ENCODE measurements at regions not wholly inside any gene's neighbourhood (a gene's known extent, or its start where the extent isn't known, plus 50 kb on each side); places are given as distances from the start of the nearest gene placed in this dataset.

DNA sequence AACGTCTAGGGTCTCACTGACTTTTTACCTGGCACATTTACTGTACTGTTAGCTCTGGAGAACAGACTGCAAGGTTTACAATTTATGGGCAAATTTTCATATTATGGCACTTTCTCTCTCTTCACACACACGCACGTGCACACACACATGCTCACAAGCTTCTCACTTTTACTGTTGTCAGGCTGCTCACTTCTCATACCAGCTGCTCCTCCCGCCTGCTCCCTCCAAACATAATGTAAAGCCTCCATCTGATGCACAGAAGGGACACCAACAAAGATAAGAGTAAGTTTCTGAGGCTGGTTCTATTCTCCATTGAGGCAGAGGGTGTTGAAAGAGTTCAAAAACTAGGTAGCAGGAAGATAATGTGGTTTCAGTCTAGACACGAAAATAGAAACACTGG, 128.9 kb upstream of the DCLK2 start:
- TF ChIP-seq, protein P1, sequence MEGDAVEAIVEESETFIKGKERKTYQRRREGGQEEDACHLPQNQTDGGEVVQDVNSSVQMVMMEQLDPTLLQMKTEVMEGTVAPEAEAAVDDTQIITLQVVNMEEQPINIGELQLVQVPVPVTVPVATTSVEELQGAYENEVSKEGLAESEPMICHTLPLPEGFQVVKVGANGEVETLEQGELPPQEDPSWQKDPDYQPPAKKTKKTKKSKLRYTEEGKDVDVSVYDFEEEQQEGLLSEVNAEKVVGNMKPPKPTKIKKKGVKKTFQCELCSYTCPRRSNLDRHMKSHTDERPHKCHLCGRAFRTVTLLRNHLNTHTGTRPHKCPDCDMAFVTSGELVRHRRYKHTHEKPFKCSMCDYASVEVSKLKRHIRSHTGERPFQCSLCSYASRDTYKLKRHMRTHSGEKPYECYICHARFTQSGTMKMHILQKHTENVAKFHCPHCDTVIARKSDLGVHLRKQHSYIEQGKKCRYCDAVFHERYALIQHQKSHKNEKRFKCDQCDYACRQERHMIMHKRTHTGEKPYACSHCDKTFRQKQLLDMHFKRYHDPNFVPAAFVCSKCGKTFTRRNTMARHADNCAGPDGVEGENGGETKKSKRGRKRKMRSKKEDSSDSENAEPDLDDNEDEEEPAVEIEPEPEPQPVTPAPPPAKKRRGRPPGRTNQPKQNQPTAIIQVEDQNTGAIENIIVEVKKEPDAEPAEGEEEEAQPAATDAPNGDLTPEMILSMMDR (IDR thresholded peaks at IDR 0.05): no peak
- no peak overlapping the region for H3K4me3 ChIP-seq
- no peak overlapping the region for H3K27ac ChIP-seq
- DNase-seq (ENCODE audit: low spot score): no peak

DNA sequence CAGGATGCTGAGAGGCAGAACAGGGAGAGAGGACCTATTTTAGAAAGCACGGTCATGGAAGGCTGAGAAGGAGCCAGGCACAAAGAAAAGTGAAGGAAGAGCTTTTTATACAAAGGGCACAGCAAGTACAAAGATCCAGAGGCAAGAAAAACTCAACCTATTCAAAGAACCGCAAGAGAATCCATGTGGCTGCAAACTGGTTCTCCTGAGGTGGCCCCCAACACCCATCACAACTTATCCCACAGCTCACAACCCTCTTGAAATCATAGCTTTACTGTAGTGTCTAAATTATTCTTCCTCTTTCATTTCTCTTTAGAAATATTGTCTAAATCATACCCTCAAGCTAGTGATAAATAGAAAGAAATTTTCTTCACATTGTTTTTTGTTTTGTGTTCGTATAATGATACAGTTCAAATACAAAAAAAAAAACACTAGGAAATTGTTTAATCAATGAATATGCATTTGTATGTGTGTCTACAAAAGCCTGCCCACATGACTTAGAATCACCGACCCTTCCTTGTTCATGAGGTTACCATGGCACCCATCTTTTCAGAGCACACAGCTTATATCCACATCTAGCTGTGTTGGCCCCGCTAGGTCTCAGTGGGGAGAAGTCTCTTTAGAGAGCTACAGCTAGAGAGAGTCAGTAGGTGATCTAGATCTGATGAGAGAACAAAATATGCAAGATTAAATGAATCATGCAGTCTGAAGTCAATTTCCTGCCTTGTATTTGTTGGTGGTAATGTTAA, 126.9 kb upstream of the DCLK2 start:
- TF ChIP-seq, protein P1 (IDR thresholded peaks at IDR 0.05): no peak
- no peak for DNase-seq (ENCODE audit: low spot score)
- Histone ChIP-seq H3K4me3 (no peak overlapping the region), H3K27ac (no peak overlapping the region)

DNA sequence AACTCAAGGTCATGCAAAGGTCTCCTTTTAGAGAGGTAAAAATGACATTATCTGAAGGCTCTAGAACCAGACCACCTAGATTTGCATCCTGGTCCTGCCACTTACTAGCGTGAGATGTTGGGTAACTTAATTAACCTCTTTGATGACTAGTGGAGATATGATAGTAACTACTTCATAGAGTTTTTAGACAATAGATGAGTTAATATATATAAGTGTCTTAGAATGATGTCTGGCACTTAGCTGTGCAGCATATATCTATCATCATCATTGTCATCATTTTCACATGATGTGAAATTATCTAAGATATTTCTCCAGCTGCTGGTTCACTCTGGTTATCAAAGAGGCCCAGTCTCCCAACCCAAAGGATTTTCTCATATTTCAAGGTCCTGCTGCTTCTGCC, 126.1 kb upstream of the DCLK2 start:
- TF ChIP-seq, protein P1 (IDR thresholded peaks at IDR 0.05): no peak
- no peak for DNase-seq (ENCODE audit: low spot score)
- Histone ChIP-seq H3K27ac (no peak overlapping the region), H3K4me3 (no peak overlapping the region)

DNA sequence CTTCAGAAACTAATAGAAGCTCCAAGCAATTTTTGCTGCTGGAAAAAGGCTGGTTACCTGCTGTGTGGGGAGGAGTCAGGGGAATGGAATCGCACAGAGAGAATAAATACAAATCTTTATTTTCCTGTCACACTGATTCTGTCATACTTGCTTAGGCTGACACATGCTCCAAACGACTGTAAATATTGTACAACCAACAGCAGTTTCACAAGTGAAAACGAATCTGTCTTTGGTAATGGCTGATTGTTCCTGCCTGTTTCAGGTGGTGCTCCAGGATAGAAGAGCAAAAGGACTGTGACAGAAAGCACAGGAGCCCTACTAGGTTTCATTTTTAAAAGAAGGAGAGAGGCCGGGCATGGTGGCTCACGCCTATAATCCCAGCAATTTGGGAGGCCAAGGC, 125.5 kb upstream of the DCLK2 start:
- Histone ChIP-seq H3K27ac (no peak overlapping the region), H3K4me3 (no peak overlapping the region)
- DNase-seq (ENCODE audit: low spot score): no peak
- TF ChIP-seq, protein P1 (IDR thresholded peaks at IDR 0.05): no peak

DNA sequence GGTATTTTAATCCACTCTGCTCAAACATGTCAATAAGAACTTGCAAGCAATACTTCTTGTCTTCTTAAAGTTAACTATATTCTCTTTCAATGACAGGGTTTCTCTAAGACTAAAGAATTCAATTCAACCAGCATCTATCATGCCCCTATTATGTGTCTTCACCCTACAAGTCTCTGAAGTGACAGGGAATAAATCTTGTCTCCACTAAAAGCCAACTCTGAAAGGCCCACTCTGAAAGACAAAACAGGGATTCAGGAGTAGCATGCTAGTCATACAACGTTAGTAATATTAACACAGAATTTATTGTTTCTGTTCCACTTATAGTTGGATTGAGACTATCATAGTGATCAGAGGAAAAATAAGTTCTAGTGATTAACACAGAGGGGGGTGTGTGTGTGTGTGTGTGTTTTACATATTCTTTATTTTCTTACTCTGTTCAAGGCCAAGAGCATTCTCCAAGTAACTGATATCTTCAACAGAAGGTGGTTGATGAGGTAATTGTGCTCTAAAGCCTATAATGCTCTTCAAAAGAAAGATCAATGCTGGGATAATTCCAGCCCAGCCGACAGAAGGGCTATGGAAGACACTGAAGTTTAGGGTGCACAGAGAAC, 122.4 kb upstream of the DCLK2 start:
- no peak overlapping the region for H3K27ac ChIP-seq
- no peak overlapping the region for H3K4me3 ChIP-seq
- TF ChIP-seq, protein P1 (IDR thresholded peaks at IDR 0.05): no peak
- no peak for DNase-seq (ENCODE audit: low spot score)

DNA sequence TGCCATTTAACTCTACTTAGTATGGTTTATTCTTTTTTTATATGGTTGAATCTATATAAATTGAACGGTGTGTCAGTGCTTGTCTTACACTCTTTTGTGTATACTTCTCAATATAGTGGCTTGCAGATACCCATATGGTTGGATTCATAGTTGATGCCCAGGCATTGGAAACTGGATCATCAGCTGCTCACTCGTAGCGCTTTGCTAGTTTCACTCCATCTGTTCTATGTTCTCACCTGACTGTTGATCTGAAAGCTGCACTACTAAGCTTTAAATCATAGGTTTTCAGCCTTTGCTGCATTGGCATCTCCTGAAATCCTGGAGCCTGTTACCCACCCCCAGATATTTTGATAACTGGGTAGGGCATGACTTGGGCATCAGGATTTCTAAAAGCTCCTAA, 121.6 kb upstream of the DCLK2 start:
- Histone ChIP-seq H3K4me3 (no peak overlapping the region), H3K27ac (no peak overlapping the region)
- TF ChIP-seq, protein P1 (IDR thresholded peaks at IDR 0.05): no peak
- no peak for DNase-seq (ENCODE audit: low spot score)

Measured in coronary artery (tissue), 2 donors.